ENCODE measurements at regions not wholly inside any gene's neighbourhood (a gene's known extent, or its start where the extent isn't known, plus 50 kb on each side); places are given as distances from the start of the nearest gene placed in this dataset.

DNA sequence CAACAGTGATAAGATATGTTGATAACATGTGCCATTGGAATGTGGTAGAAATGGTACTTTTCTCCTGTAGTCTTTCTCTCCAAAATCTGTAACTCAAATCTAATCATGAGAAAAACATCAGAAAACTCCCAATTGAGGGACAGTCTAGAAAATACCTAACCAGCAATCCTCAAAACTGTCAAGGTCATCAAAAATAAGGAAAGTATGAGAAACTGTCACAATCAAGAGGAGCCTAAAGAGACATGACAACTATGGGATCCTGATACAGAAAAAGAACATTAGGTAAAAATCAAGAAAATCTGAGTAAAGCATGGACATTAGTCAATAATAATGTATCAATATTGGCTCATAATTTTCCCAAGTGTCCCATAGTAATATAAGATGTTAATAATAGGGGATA is 124.5 kb upstream of the PPP1R2C start:
- Histone ChIP-seq H3K9ac (ENCODE audit: low read length) (no peak overlapping the region), H2BK15ac (replicated peaks; ENCODE audit: low read depth) (no peak overlapping the region), H3K4me1 (ENCODE audit: control insufficient read depth, low read depth, low read length) (no peaks in the 10 kb centered on the region), H4K8ac (ENCODE audit: low read depth, low read length) (no peak overlapping the region), H3K36me3 (ENCODE audit: control insufficient read depth, insufficient read depth, low read length) (no peaks in the 10 kb centered on the region), H3K18ac (ENCODE audit: low read length) (no peak overlapping the region), H3K4me2 (ENCODE audit: low read length) (no peak overlapping the region), H3K27ac (ENCODE audit: low read depth, low read length) (no peak overlapping the region), H2BK120ac (ENCODE audit: low read depth, low read length) (no peak overlapping the region), H3K79me2 (ENCODE audit: control insufficient read depth, insufficient read depth, low read length) (no peaks in the 10 kb centered on the region), H3K56ac (ENCODE audit: low read length) (no peak overlapping the region), H3K4ac (ENCODE audit: low read depth, low read length) (no peak overlapping the region), H3K27me3 (ENCODE audit: insufficient read depth, low read length, poor library complexity) (no peaks in the 10 kb centered on the region), H2BK5ac (ENCODE audit: low read length) (no peak overlapping the region), H3K23ac (ENCODE audit: low read length) (no peak overlapping the region), H2AK5ac (ENCODE audit: low read length) (no peak overlapping the region), H3K79me1 (ENCODE audit: low read length) (no peaks in the 10 kb centered on the region), H4K5ac (ENCODE audit: low read length) (no peak overlapping the region), H3K4me3 (ENCODE audit: low read length) (no peak overlapping the region)
- no peak for DNase-seq

DNA sequence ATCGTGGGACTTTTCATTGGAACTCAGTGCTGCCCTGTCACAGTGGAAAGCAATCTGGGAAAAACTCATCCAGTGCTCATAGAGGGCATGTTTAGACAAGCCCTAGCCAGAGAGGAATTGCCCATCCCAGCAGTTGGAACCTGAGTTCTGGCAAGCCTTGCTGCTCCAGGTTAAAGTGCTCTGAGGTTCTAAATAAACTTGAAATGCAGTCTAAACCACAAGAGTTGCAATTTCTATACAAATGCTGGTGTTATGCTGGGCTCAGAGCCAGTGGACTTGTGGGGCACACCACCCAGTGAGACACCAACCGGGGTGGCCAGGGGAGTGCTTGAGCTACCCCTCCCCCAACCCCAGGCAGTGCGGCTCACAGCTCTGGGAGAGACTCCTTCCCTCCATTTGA is 142.8 kb upstream of the PPP1R2C start:
- Histone ChIP-seq H3K9ac (ENCODE audit: low read length) (no peak overlapping the region), H3K56ac (ENCODE audit: low read length) (no peak overlapping the region), H3K4me1 (ENCODE audit: control insufficient read depth, low read depth, low read length) (no peaks in the 10 kb centered on the region), H3K79me2 (ENCODE audit: control insufficient read depth, insufficient read depth, low read length) (no peaks in the 10 kb centered on the region), H3K27me3 (ENCODE audit: insufficient read depth, low read length, poor library complexity) (no peaks in the 10 kb centered on the region), H3K23ac (ENCODE audit: low read length) (no peak overlapping the region), H3K79me1 (ENCODE audit: low read length) (no peaks in the 10 kb centered on the region), H3K27ac (ENCODE audit: low read depth, low read length) (no peak overlapping the region), H2BK120ac (ENCODE audit: low read depth, low read length) (no peak overlapping the region), H3K4me3 (ENCODE audit: low read length) (no peak overlapping the region), H3K4ac (ENCODE audit: low read depth, low read length) (no peak overlapping the region), H2AK5ac (ENCODE audit: low read length) (no peak overlapping the region), H3K4me2 (ENCODE audit: low read length) (no peak overlapping the region), H4K5ac (ENCODE audit: low read length) (no peak overlapping the region), H2BK15ac (replicated peaks; ENCODE audit: low read depth) (no peak overlapping the region), H4K8ac (ENCODE audit: low read depth, low read length) (no peak overlapping the region), H3K36me3 (ENCODE audit: control insufficient read depth, insufficient read depth, low read length) (no peaks in the 10 kb centered on the region), H3K18ac (ENCODE audit: low read length) (no peak overlapping the region), H2BK5ac (ENCODE audit: low read length) (no peak overlapping the region)
- DNase-seq: no peak
- no CpG with 5 or more reads among the region's 3 CpGs for WGBS (ENCODE audit: extremely low coverage, insufficient coverage, low lambda C conversion rate)

DNA sequence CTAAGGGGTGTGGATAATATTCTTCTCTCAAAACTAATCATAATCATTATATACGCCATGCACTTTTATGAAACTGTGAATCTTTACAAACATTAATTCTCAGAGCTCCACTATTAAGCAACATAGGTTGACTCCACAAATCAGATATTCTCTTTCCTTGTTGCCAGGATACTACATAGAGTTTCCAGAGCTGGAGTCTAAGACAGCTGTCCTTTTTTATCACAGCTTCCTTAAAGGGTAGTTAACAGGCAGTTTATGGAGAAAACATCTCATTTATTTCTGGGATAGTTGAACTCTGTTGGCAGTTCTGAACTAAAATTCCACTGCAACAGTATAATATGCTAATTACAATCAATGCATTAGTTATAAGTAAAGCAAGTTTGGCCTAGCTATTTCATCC is 152.1 kb upstream of the PPP1R2C start:
- H3K9ac ChIP-seq (ENCODE audit: low read length): no peak overlapping the region
- H3K4me1 ChIP-seq (ENCODE audit: control insufficient read depth, low read depth, low read length): no peaks in the 10 kb centered on the region
- WGBS (ENCODE audit: extremely low coverage, insufficient coverage, low lambda C conversion rate): no CpG with 5 or more reads among the region's 1 CpG
- H3K27ac ChIP-seq (ENCODE audit: low read depth, low read length): no peak overlapping the region
- H3K79me2 ChIP-seq (ENCODE audit: control insufficient read depth, insufficient read depth, low read length): no peaks in the 10 kb centered on the region
- no peaks in the 10 kb centered on the region for H3K36me3 ChIP-seq (ENCODE audit: control insufficient read depth, insufficient read depth, low read length)
- H2BK120ac ChIP-seq (ENCODE audit: low read depth, low read length): no peak overlapping the region
- no peak overlapping the region for H3K4ac ChIP-seq (ENCODE audit: low read depth, low read length)
- H3K56ac ChIP-seq (ENCODE audit: low read length): no peak overlapping the region
- no peak overlapping the region for H2BK5ac ChIP-seq (ENCODE audit: low read length)
- no peak overlapping the region for H3K4me3 ChIP-seq (ENCODE audit: low read length)
- no peak overlapping the region for H3K23ac ChIP-seq (ENCODE audit: low read length)
- no peak overlapping the region for H3K18ac ChIP-seq (ENCODE audit: low read length)
- H4K8ac ChIP-seq (ENCODE audit: low read depth, low read length): no peak overlapping the region
- no peak overlapping the region for H4K5ac ChIP-seq (ENCODE audit: low read length)
- H3K79me1 ChIP-seq (ENCODE audit: low read length): no peaks in the 10 kb centered on the region
- no peak overlapping the region for H2BK15ac ChIP-seq (replicated peaks; ENCODE audit: low read depth)
- H2AK5ac ChIP-seq (ENCODE audit: low read length): no peak overlapping the region
- no peak overlapping the region for H3K4me2 ChIP-seq (ENCODE audit: low read length)
- no peak for DNase-seq
- H3K27me3 ChIP-seq (ENCODE audit: insufficient read depth, low read length, poor library complexity): no peaks in the 10 kb centered on the region

DNA sequence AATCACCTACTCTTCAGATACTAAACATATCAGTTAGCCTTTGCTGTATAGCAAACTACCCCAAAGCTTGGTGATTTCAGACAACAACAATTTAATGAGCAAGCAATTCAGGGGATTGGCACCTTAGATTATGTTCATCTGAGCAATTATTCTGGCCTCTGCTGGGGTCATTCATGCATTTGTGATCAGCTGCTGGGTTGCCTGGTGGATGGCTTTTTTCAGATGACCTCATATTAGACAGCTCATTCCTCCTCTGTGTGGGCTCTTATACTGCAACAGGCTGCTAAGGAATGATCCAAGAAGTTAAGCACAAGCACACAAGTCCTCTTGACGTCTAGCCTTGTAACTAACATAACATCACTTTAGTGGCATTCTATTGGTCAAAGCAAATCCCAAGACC is 153.0 kb upstream of the PPP1R2C start:
- H3K79me1 ChIP-seq (ENCODE audit: low read length): no peaks in the 10 kb centered on the region
- no peak overlapping the region for H2BK5ac ChIP-seq (ENCODE audit: low read length)
- no peak overlapping the region for H4K5ac ChIP-seq (ENCODE audit: low read length)
- no peak overlapping the region for H2AK5ac ChIP-seq (ENCODE audit: low read length)
- no peak overlapping the region for H2BK15ac ChIP-seq (replicated peaks; ENCODE audit: low read depth)
- no peak overlapping the region for H3K4me3 ChIP-seq (ENCODE audit: low read length)
- no peak overlapping the region for H3K27ac ChIP-seq (ENCODE audit: low read depth, low read length)
- no peak overlapping the region for H3K23ac ChIP-seq (ENCODE audit: low read length)
- DNase-seq: no peak
- no peak overlapping the region for H3K56ac ChIP-seq (ENCODE audit: low read length)
- no CpG with 5 or more reads among the region's 1 CpG for WGBS (ENCODE audit: extremely low coverage, insufficient coverage, low lambda C conversion rate)
- no peak overlapping the region for H3K4ac ChIP-seq (ENCODE audit: low read depth, low read length)
- no peaks in the 10 kb centered on the region for H3K27me3 ChIP-seq (ENCODE audit: insufficient read depth, low read length, poor library complexity)
- H3K4me1 ChIP-seq (ENCODE audit: control insufficient read depth, low read depth, low read length): no peaks in the 10 kb centered on the region
- H3K36me3 ChIP-seq (ENCODE audit: control insufficient read depth, insufficient read depth, low read length): no peaks in the 10 kb centered on the region
- no peak overlapping the region for H3K4me2 ChIP-seq (ENCODE audit: low read length)
- H3K18ac ChIP-seq (ENCODE audit: low read length): no peak overlapping the region
- H2BK120ac ChIP-seq (ENCODE audit: low read depth, low read length): no peak overlapping the region
- H3K79me2 ChIP-seq (ENCODE audit: control insufficient read depth, insufficient read depth, low read length): no peaks in the 10 kb centered on the region
- no peak overlapping the region for H3K9ac ChIP-seq (ENCODE audit: low read length)
- H4K8ac ChIP-seq (ENCODE audit: low read depth, low read length): no peak overlapping the region

DNA sequence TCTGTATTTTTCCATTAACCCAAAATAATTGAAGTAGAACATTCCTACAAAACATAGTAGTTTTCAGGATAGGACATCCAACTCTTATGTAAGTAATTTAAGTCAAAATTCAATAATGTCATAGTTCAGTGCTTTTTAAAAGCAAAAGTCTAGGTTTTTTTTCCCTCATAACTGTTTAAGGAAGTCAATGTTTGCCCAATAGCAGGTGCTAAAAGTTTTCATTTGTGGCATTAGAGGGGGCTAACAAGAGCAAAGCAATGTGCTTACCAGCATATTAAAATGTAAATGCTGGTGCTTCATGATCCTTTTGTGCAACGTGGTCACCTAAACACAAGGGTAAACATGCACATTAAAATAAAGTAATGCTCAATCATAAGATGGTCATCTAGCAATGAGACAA is 155.2 kb upstream of the PPP1R2C start:
- Histone ChIP-seq H3K4me3 (ENCODE audit: low read length) (no peak overlapping the region), H3K79me2 (ENCODE audit: control insufficient read depth, insufficient read depth, low read length) (no peaks in the 10 kb centered on the region), H3K36me3 (ENCODE audit: control insufficient read depth, insufficient read depth, low read length) (no peaks in the 10 kb centered on the region), H3K56ac (ENCODE audit: low read length) (no peak overlapping the region), H3K18ac (ENCODE audit: low read length) (no peak overlapping the region), H2BK15ac (replicated peaks; ENCODE audit: low read depth) (no peak overlapping the region), H2BK5ac (ENCODE audit: low read length) (no peak overlapping the region), H4K8ac (ENCODE audit: low read depth, low read length) (no peak overlapping the region), H3K4me1 (ENCODE audit: control insufficient read depth, low read depth, low read length) (no peaks in the 10 kb centered on the region), H2AK5ac (ENCODE audit: low read length) (no peak overlapping the region), H3K23ac (ENCODE audit: low read length) (no peak overlapping the region), H3K27me3 (ENCODE audit: insufficient read depth, low read length, poor library complexity) (no peaks in the 10 kb centered on the region), H3K4me2 (ENCODE audit: low read length) (no peak overlapping the region), H3K27ac (ENCODE audit: low read depth, low read length) (no peak overlapping the region), H3K4ac (ENCODE audit: low read depth, low read length) (no peak overlapping the region), H4K5ac (ENCODE audit: low read length) (no peak overlapping the region), H2BK120ac (ENCODE audit: low read depth, low read length) (no peak overlapping the region), H3K9ac (ENCODE audit: low read length) (no peak overlapping the region), H3K79me1 (ENCODE audit: low read length) (no peaks in the 10 kb centered on the region)
- DNase-seq: no peak
- WGBS (ENCODE audit: extremely low coverage, insufficient coverage, low lambda C conversion rate): no CpG with 5 or more reads among the region's 1 CpG

DNA sequence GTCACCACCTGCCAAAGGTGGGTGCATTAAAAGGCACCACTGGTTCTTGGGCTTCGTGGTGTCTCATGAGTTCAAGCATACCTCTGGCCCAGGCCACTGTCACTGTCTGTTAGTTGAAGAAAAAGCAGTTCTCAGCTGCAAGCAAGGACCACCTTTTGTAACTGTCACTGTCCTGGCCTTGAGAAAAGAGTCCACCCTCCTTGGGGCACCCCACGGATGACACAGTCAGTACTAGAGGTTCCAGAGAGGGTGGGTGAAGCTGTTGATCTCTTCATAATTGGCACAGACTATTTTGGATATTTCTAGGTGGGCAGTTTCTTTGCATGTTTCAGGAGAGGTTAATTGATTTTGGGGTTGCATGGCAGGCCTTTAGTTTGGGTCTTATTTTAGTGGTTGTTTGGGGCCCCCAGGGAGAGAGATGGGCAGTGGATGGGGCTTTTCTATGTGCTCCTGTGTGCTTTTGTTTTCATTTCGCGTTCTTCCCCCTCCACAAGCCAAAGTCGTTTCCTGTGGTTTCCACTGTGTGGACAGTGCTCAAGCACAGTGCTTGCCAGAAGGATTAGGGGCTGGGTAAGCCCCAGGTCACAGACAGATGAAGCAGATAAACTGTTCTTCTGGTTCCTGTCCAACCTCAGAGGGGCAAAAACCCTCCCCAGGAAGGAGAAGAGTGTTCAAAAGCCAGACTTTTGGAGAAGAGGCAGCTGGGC is 156.2 kb upstream of the PPP1R2C start:
- Histone ChIP-seq H4K8ac (ENCODE audit: low read depth, low read length) (no peak overlapping the region), H3K23ac (ENCODE audit: low read length) (no peak overlapping the region), H3K4me2 (ENCODE audit: low read length) (no peak overlapping the region), H3K18ac (ENCODE audit: low read length) (peak overlapping the region; percentile 39), H3K27me3 (ENCODE audit: insufficient read depth, low read length, poor library complexity) (no peaks in the 10 kb centered on the region), H3K4ac (ENCODE audit: low read depth, low read length) (no peak overlapping the region), H4K5ac (ENCODE audit: low read length) (no peak overlapping the region), H3K79me1 (ENCODE audit: low read length) (no peaks in the 10 kb centered on the region), H2BK120ac (ENCODE audit: low read depth, low read length) (peak overlapping the region; percentile 2), H3K4me3 (ENCODE audit: low read length) (no peak overlapping the region), H3K9ac (ENCODE audit: low read length) (no peak overlapping the region), H3K27ac (ENCODE audit: low read depth, low read length) (no peak overlapping the region), H3K4me1 (ENCODE audit: control insufficient read depth, low read depth, low read length) (no peaks in the 10 kb centered on the region), H2BK5ac (ENCODE audit: low read length) (no peak overlapping the region), H2AK5ac (ENCODE audit: low read length) (no peak overlapping the region), H3K56ac (ENCODE audit: low read length) (no peak overlapping the region), H3K79me2 (ENCODE audit: control insufficient read depth, insufficient read depth, low read length) (no peaks in the 10 kb centered on the region), H3K36me3 (ENCODE audit: control insufficient read depth, insufficient read depth, low read length) (no peaks in the 10 kb centered on the region), H2BK15ac (replicated peaks; ENCODE audit: low read depth) (no peak overlapping the region)
- no peak for DNase-seq
- WGBS (ENCODE audit: extremely low coverage, insufficient coverage, low lambda C conversion rate): no CpG with 5 or more reads among the region's 5 CpGs

All from mesendoderm (in vitro differentiated cells).